Heart left ventricle (tissue), 16 donors: ENCODE measurements at regions not wholly inside any gene's neighbourhood (a gene's known extent, or its start where the extent isn't known, plus 50 kb on each side); places are given as distances from the start of the nearest gene placed in this dataset.

ENCODE experiments used
- ATAC-seq, 4 donors: fragments of 200-7000 bp; cut with Tn5 transposase; one replicate each; pipeline ENCODE4 v1.9.1; 2020 to 2022; ENCODE audit warnings: moderate library complexity in 4 of 4, mild to moderate bottlenecking in 3 of 4, moderate number of reproducible peaks in 1 of 4
- DNase-seq, 5 donors: peaks; one replicate each; pipeline ENCODE4 v3.0.0-alpha.2; 2020
- H3K27ac ChIP-seq, 12 donors: fragments of 200-600 bp; sonication (generic) in 4 of 12; one replicate each; pipeline versions ENCODE4 v1.5.0 to v1.8.0; 2016 to 2022; ENCODE audit warnings: mild to moderate bottlenecking in 2 of 12
- H3K27me3 ChIP-seq, 9 donors: fragments of 200-600 bp; sonication (generic) in 2 of 9; one replicate each; pipeline versions ENCODE4 v1.5.1 to v1.8.0; 2016 to 2022; ENCODE audit warnings: mild to moderate bottlenecking in 3 of 9
- H3K36me3 ChIP-seq, 9 donors: fragments of 200-600 bp; sonication (generic) in 2 of 9; one replicate each; pipeline versions ENCODE4 v1.5.0 to v1.8.0; 2018 to 2022; ENCODE audit warnings: mild to moderate bottlenecking in 2 of 9
- H3K4me1 ChIP-seq, 12 donors: fragments of 200-600 bp; sonication (generic) in 4 of 12; one replicate each; pipeline versions ENCODE4 v1.5.0 to v1.8.0; 2016 to 2022; ENCODE audit warnings: mild to moderate bottlenecking in 3 of 12
- H3K4me3 ChIP-seq, 12 donors: fragments of 200-600 bp; sonication (generic) in 4 of 12; one replicate each; pipeline versions ENCODE4 v1.5.0 to v1.8.0; 2017 to 2022; ENCODE audit warnings: mild to moderate bottlenecking in 9 of 12, moderate library complexity in 4 of 12
- H3K9me3 ChIP-seq, 12 donors: fragments of 200-600 bp; sonication (generic) in 4 of 12; one replicate each; pipeline versions ENCODE4 v1.5.0 to v1.8.0; 2016 to 2022; ENCODE audit warnings: mild to moderate bottlenecking in 1 of 12
- CTCF ChIP-seq, 12 donors: fragments of 200-600 bp; sonication (generic) in 4 of 12; IDR thresholded peaks; one replicate each; pipeline versions ENCODE4 v1.5.0 to v1.8.0; 2018 to 2022; ENCODE audit warnings: antibody characterized with exemption in 12 of 12, mild to moderate bottlenecking in 5 of 12
- POLR2A ChIP-seq, 2 donors: fragments of 450-650 bp; IDR thresholded peaks; one replicate each; pipeline ENCODE4 v1.6.1; 2017; ENCODE audit warnings: antibody characterized with exemption in 2 of 2, mild to moderate bottlenecking in 2 of 2, moderate library complexity in 2 of 2
- WGBS, 4 donors: extraction: QIAGEN DNeasy Blood & Tissue Kit in 2 of 4; methylation state at CpG; one replicate each; pipeline versions ENCODE4 v1.1.5 to v1.1.7; 2013 to 2018; 5-methylcytosine and 5-hydroxymethylcytosine counted together
- intact Hi-C, 10 donors: fragments of 100-400 bp; cut with DNase I; formaldehyde crosslinking; loops; one replicate each; pipeline versions ENCODE4 v1.11.1 to v1.14.2; 2022
- donor health status: ischemic (EF 13 %, LVEDD 7.1; RV severe dilation, severe dysfunction).
- donor health status: healthy with polysubstance abuse.
- donor health status: DM: no; HTN: yes; CAD: no.
- donor health status: DM: no; HTN: no; CAD: no.
- donor health status: ischemic (EF 25% LVEDD 6.9; RV normal size, moderate dysfunction).
- donor health status: ischemic (EF 25% LVEDD 5.7; RV mildly dilated, moderate dysfunction).
- donor health status: healthy.
- donor health status: DM: yes; HTN: yes; CAD: no.
- donor health status: ischemic (EF 35%, LVEDD 5.7; RV mildly dilated, moderate dysfunction).
- donor health status: nonischemic (EF 11% LVEDD 7.7; RV severe dilation, severe dysfunction).
- donor health status: DM: yes; HTN: yes; CAD: no.
- donor health status: PGD.
- donor health status: ischemic (EF 29% LVEDD 5.4; RV normal size, mild dysfunction).
- donor health status: nonischemic (EF 23%, LVEDD 6.1; RV moderate dilation, normal function).

GRCh38 chr1:30538993-30539867 lies 184.2 kb downstream of the MATN1 start:
- H3K9me3 ChIP-seq: no peaks in the 10 kb centered on the region
- H3K27me3 ChIP-seq: no peaks in the 10 kb centered on the region
- TF ChIP-seq POLR2A (IDR thresholded peaks at IDR 0.05) (no peak), CTCF (IDR thresholded peaks at IDR 0.05) (no peak)
- no peaks in the 10 kb centered on the region for H3K4me1 ChIP-seq
- ATAC-seq (no peak), DNase-seq (no peak)
- 72 to 86% (median 75%) methylated on average over 5 to 8 of the region's 8 CpGs for WGBS, 4 donors
- no peaks in the 10 kb centered on the region for H3K36me3 ChIP-seq
- intact Hi-C loops: no loop called here
- no peak overlapping the region for H3K27ac ChIP-seq
- no peak overlapping the region for H3K4me3 ChIP-seq

- intact Hi-C loops: no loop called here
- Histone ChIP-seq H3K36me3 (no peaks in the 10 kb centered on the region), H3K27me3 (no peaks in the 10 kb centered on the region), H3K4me1 (no peaks in the 10 kb centered on the region), H3K4me3 (no peak overlapping the region), H3K27ac (no peak overlapping the region), H3K9me3 (no peaks in the 10 kb centered on the region)
- WGBS, 4 donors: 64 to 72% (median 70%) methylated on average over 12 of the region's 12 CpGs
- DNase-seq (no peak), ATAC-seq (no peak)
- TF ChIP-seq CTCF (IDR thresholded peaks at IDR 0.05) (no peak), POLR2A (IDR thresholded peaks at IDR 0.05) (no peak)
Measured at GRCh38 chr1:30538226-30538992, 185.0 kb downstream of the MATN1 start.

DNA sequence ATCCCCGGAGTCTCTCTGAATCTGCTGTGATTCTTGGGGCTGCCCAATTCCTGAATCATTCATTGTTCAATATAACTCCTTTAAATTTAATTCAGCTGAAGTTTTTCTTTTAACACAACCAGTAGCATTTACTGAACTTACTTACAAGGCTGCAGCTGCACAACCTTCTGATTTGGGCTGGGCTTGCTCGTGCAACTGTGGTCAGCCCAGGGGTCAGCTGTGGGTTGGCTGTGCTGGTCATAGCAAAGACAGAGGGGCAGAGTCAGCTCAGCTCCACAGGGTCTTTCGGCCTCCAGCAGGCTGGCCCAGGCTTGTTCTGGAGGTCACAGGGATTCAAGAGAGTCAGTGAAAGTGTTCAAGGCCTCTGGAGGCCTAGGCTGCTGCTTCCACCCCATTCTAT lies 186.1 kb downstream of the MATN1 start:
- no peaks in the 10 kb centered on the region for H3K36me3 ChIP-seq
- WGBS, 4 donors: 39 to 83% (median 72%) methylated on average over 3 of the region's 3 CpGs
- no peak overlapping the region for H3K27ac ChIP-seq
- ATAC-seq (no peak), DNase-seq (no peak)
- intact Hi-C loops: no loop called here
- H3K27me3 ChIP-seq: no peaks in the 10 kb centered on the region
- TF ChIP-seq CTCF (IDR thresholded peaks at IDR 0.05) (no peak), POLR2A (IDR thresholded peaks at IDR 0.05) (no peak)
- no peak overlapping the region for H3K4me3 ChIP-seq
- peaks cover 0 to 3% (median 0%) of the 10 kb centered on the region in 12 donors for H3K9me3 ChIP-seq
- H3K4me1 ChIP-seq: no peaks in the 10 kb centered on the region

GRCh38 chr1:30536530-30536929 lies 186.9 kb downstream of the MATN1 start:
- DNase-seq: no peak
- 72 to 91% (median 87%) methylated on average over 9 of the region's 9 CpGs for WGBS, 4 donors

More at GRCh38 chr1:30536530-30536929, 186.9 kb downstream of the MATN1 start:
- H3K4me1 ChIP-seq: no peaks in the 10 kb centered on the region
- no peaks in the 10 kb centered on the region for H3K36me3 ChIP-seq
- H3K9me3 ChIP-seq: peaks cover 0 to 10% (median 0%) of the 10 kb centered on the region in 12 donors
- TF ChIP-seq CTCF (IDR thresholded peaks at IDR 0.05): no peak
- TF ChIP-seq POLR2A (IDR thresholded peaks at IDR 0.05): no peak
- intact Hi-C loops: no loop called here
- H3K27me3 ChIP-seq: no peaks in the 10 kb centered on the region
- no peak overlapping the region for H3K27ac ChIP-seq
- H3K4me3 ChIP-seq: no peak overlapping the region
- no peak for ATAC-seq
